ENCODE measurements at regions not wholly inside any gene's neighbourhood (a gene's known extent, or its start where the extent isn't known, plus 50 kb on each side); places are given as distances from the start of the nearest gene placed in this dataset.

GRCh38 chr13:100797921-100798320 lies 123.3 kb upstream of the TMTC4 start:
- Histone ChIP-seq H3K36me3 (no peaks in the 10 kb centered on the region), H3K27me3 (no peaks in the 10 kb centered on the region), H3K9me3 (no peaks in the 10 kb centered on the region), H3K4me1 (peaks cover 0 to 8% (median 0%) of the 10 kb centered on the region in 4 donors), H3K27ac (no peak overlapping the region), H3K4me3 (no peak overlapping the region)
- ATAC-seq (no peak), DNase-seq (no peak)
- 63% methylated on average over 2 of the region's 2 CpGs for WGBS (ENCODE audit: insufficient coverage, low coverage, low lambda C conversion rate, missing lambda C conversion rate)
- intact Hi-C loops (cut with DNase I), result no loop called here
- no peak for TF ChIP-seq CTCF (IDR thresholded peaks at IDR 0.05)
- TF ChIP-seq POLR2A (IDR thresholded peaks at IDR 0.05), result no peak

- H3K27ac ChIP-seq, result no peak overlapping the region
- peaks cover 0 to 8% (median 0%) of the 10 kb centered on the region in 4 donors for H3K4me1 ChIP-seq
- H3K9me3 ChIP-seq, result no peaks in the 10 kb centered on the region
- intact Hi-C loops (cut with DNase I), result no loop called here
- 81% methylated on average over 2 of the region's 2 CpGs for WGBS (ENCODE audit: insufficient coverage, low coverage, low lambda C conversion rate, missing lambda C conversion rate)
- no peak for DNase-seq
- TF ChIP-seq POLR2A (IDR thresholded peaks at IDR 0.05), result no peak
- no peak for TF ChIP-seq CTCF (IDR thresholded peaks at IDR 0.05)
- ATAC-seq, result no peak
- H3K36me3 ChIP-seq, result no peaks in the 10 kb centered on the region
- H3K27me3 ChIP-seq, result no peaks in the 10 kb centered on the region
- no peak overlapping the region for H3K4me3 ChIP-seq
These were observed 121.9 kb upstream of the TMTC4 start for GRCh38 chr13:100796463-100796862.

DNA sequence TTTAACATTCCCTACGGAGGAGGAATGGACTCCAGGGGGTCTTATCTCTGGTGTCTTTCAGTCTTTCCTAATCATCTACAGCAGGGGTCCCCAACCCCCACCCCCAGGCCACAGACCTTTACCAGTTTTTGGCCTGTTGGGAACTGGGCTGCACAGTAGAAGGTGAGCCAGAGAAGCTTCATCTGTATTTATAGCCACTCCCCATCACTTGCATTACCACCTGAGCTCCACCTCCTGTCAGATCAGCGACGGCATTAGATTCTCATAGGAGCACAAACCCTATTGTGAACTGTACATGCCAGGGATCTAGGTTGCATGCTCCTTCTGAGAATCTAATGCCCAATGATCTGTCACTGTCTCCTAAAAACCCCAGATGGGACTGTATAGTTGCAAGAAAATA lies 120.0 kb upstream of the TMTC4 start:
- intact Hi-C loops (cut with DNase I), result no loop called here
- no peak for DNase-seq

DNA sequence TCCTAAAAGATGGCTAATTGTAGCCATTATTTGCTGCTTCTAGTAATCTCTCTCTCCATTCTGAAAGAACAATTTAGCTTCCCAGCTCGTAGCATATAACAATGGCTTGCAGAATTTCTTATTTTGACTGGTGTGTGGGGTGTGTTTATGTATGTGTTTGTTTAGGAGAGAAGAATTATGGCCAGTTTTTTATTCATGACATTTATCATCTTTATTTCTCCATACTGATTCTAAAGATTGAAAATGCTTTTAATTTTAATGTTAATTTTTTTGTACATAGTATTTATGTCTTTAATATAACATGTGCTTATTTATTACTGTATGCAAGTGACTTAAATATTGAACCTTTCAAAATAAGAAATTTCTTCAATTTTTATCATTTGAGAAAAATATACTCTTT lies 115.8 kb upstream of the TMTC4 start:
- Histone ChIP-seq H3K9me3 (no peaks in the 10 kb centered on the region), H3K4me1 (no peaks in the 10 kb centered on the region), H3K27me3 (no peaks in the 10 kb centered on the region), H3K4me3 (no peak overlapping the region), H3K27ac (peak overlapping the region in 1 of 3 donors; percentile 2), H3K36me3 (no peaks in the 10 kb centered on the region)
- DNase-seq (no peak), ATAC-seq (no peak)
- 0% methylated on average over 1 of the region's 1 CpG for WGBS (ENCODE audit: insufficient coverage, low coverage, low lambda C conversion rate, missing lambda C conversion rate)
- intact Hi-C loops (cut with DNase I), result no loop called here
- no peak for TF ChIP-seq POLR2A (IDR thresholded peaks at IDR 0.05)
- no peak for TF ChIP-seq CTCF (IDR thresholded peaks at IDR 0.05)

More for the DNA sequence above, 120.0 kb upstream of the TMTC4 start:
- Histone ChIP-seq H3K4me1 (no peaks in the 10 kb centered on the region), H3K27ac (no peak overlapping the region), H3K36me3 (no peaks in the 10 kb centered on the region), H3K9me3 (no peaks in the 10 kb centered on the region), H3K27me3 (no peaks in the 10 kb centered on the region), H3K4me3 (no peak overlapping the region)
- ATAC-seq, result no peak
- TF ChIP-seq CTCF (IDR thresholded peaks at IDR 0.05) (no peak), POLR2A (IDR thresholded peaks at IDR 0.05) (no peak)
- 93% methylated on average over 2 of the region's 3 CpGs for WGBS (ENCODE audit: insufficient coverage, low coverage, low lambda C conversion rate, missing lambda C conversion rate)

DNA sequence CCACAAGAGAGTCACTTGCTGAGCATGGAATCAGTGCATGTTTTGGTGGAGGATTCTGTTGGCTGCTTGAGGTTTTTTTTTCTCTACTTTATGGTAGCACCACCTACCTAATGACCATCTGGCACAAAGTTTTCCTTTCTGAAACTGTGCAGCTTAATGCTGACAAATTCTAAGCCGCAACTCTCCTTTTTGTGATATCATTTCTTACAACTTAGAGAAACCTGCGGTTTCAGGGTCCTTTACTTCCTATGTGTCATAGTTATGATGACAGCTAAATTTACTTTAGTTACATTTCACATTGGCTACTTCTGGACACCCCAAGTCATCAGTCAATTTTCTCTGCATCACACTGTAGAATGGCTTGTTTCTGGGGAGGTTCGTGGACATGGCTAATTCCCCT lies 115.4 kb upstream of the TMTC4 start:
- TF ChIP-seq POLR2A (IDR thresholded peaks at IDR 0.05), result no peak
- intact Hi-C loops (cut with DNase I), result no loop called here
- WGBS (ENCODE audit: insufficient coverage, low coverage, low lambda C conversion rate, missing lambda C conversion rate), result 36% methylated on average over 3 of the region's 3 CpGs
- ATAC-seq (no peak), DNase-seq (no peak)
- Histone ChIP-seq H3K4me3 (no peak overlapping the region), H3K27me3 (no peaks in the 10 kb centered on the region), H3K4me1 (no peaks in the 10 kb centered on the region), H3K9me3 (no peaks in the 10 kb centered on the region), H3K27ac (peak overlapping the region in 1 of 3 donors; percentile 2), H3K36me3 (no peaks in the 10 kb centered on the region)
